NT2/D1 (cell line): ENCODE measurements at regions not wholly inside any gene's neighbourhood (a gene's known extent, or its start where the extent isn't known, plus 50 kb on each side); places are given as distances from the start of the nearest gene placed in this dataset.

Experiments
- DNase-seq: peaks from one replicate; pipeline ENCODE4 v3.0.0-alpha.2; 2011; ENCODE audit warnings: low read depth, low spot score
- H3K27me3 ChIP-seq: 2 replicates; pipeline ENCODE4 v1.6.0; 2011; ENCODE audit warnings: mild to moderate bottlenecking; ENCODE audit not compliant: insufficient read length, insufficient read depth
- H3K36me3 ChIP-seq: 2 replicates; pipeline ENCODE4 v1.6.1; 2011; ENCODE audit warnings: mild to moderate bottlenecking, low read length, mixed read lengths; ENCODE audit not compliant: insufficient read depth, insufficient read length
- H3K4me1 ChIP-seq: 2 replicates; pipeline ENCODE4 v1.5.1; 2011; ENCODE audit not compliant: insufficient read depth, insufficient read length
- H3K4me3 ChIP-seq: 2 replicates; pipeline ENCODE4 v1.5.1; 2011; ENCODE audit warnings: low read depth; ENCODE audit not compliant: insufficient read length
- H3K9ac ChIP-seq: 2 replicates; pipeline ENCODE4 v1.6.0; 2011; ENCODE audit warnings: low read depth; ENCODE audit not compliant: insufficient read length
- H3K9me3 ChIP-seq: 2 replicates; pipeline ENCODE4 v1.5.1; 2011; ENCODE audit warnings: mild to moderate bottlenecking, low read length; ENCODE audit not compliant: insufficient read depth
- SUZ12 ChIP-seq: IDR thresholded peaks from 2 replicates; pipeline ENCODE4 v1.6.1; 2011; ENCODE audit not compliant: insufficient read length, insufficient read depth; ENCODE audit errors: extremely low read depth
- YY1 ChIP-seq: IDR thresholded peaks from 2 replicates; pipeline ENCODE4 v1.6.1; 2011; ENCODE audit not compliant: insufficient read length, insufficient read depth
- ZNF274 ChIP-seq: IDR thresholded peaks from 2 replicates; pipeline ENCODE4 v1.6.1; 2011; ENCODE audit warnings: mild to moderate bottlenecking, low read depth, low read length

- no peak overlapping the region for H3K4me3 ChIP-seq
- H3K36me3 ChIP-seq = no peaks in the 10 kb centered on the region
- no peak overlapping the region for H3K9ac ChIP-seq
- H3K9me3 ChIP-seq = no peaks in the 10 kb centered on the region
- DNase-seq = no peak
- TF ChIP-seq YY1 (no peak), SUZ12 (no peak), ZNF274 (no peak)
- H3K27me3 ChIP-seq = no peaks in the 10 kb centered on the region
- no peaks in the 10 kb centered on the region for H3K4me1 ChIP-seq
Observed at GRCh38 chr17:52297230-52298010, 138.9 kb upstream of the CA10 start.

- Histone ChIP-seq H3K4me3 (no peak overlapping the region), H3K4me1 (no peaks in the 10 kb centered on the region), H3K9me3 (no peaks in the 10 kb centered on the region), H3K9ac (no peak overlapping the region), H3K36me3 (no peaks in the 10 kb centered on the region), H3K27me3 (no peaks in the 10 kb centered on the region)
- TF ChIP-seq SUZ12 = no peak
- no peak for TF ChIP-seq YY1
- TF ChIP-seq ZNF274 = no peak
- DNase-seq = no peak
Observed at GRCh38 chr17:52294301-52294700, 135.8 kb upstream of the CA10 start.

- no peak overlapping the region for H3K9ac ChIP-seq
- H3K9me3 ChIP-seq = no peaks in the 10 kb centered on the region
- H3K36me3 ChIP-seq = no peaks in the 10 kb centered on the region
- H3K27me3 ChIP-seq = no peaks in the 10 kb centered on the region
- TF ChIP-seq ZNF274 (no peak), YY1 (no peak), SUZ12 (no peak)
- no peak for DNase-seq
- no peak overlapping the region for H3K4me3 ChIP-seq
- no peaks in the 10 kb centered on the region for H3K4me1 ChIP-seq
Observed at GRCh38 chr17:52287611-52288010, 129.1 kb upstream of the CA10 start.

GRCh38 chr17:52283872-52284271 lies 125.4 kb upstream of the CA10 start:
- H3K9ac ChIP-seq = no peak overlapping the region
- no peak for TF ChIP-seq ZNF274
- no peak for TF ChIP-seq SUZ12
- no peak for TF ChIP-seq YY1
- H3K4me3 ChIP-seq = no peak overlapping the region
- no peaks in the 10 kb centered on the region for H3K4me1 ChIP-seq
- H3K36me3 ChIP-seq = no peaks in the 10 kb centered on the region
- DNase-seq = no peak
- H3K9me3 ChIP-seq = no peaks in the 10 kb centered on the region
- H3K27me3 ChIP-seq = no peaks in the 10 kb centered on the region

- no peak for DNase-seq
- Histone ChIP-seq H3K4me3 (no peak overlapping the region), H3K36me3 (no peaks in the 10 kb centered on the region), H3K9me3 (no peaks in the 10 kb centered on the region), H3K4me1 (no peaks in the 10 kb centered on the region), H3K27me3 (no peaks in the 10 kb centered on the region), H3K9ac (no peak overlapping the region)
- no peak for TF ChIP-seq SUZ12
- no peak for TF ChIP-seq ZNF274
- TF ChIP-seq YY1 = no peak
Observed at GRCh38 chr17:52276381-52277008, 118.0 kb upstream of the CA10 start.

GRCh38 chr17:52271781-52272180 lies 113.3 kb upstream of the CA10 start:
- DNase-seq = no peak
- Histone ChIP-seq H3K36me3 (no peaks in the 10 kb centered on the region), H3K4me1 (no peaks in the 10 kb centered on the region), H3K9me3 (no peaks in the 10 kb centered on the region), H3K9ac (no peak overlapping the region), H3K4me3 (no peak overlapping the region), H3K27me3 (no peaks in the 10 kb centered on the region)
- TF ChIP-seq ZNF274 = no peak
- TF ChIP-seq YY1 = no peak
- TF ChIP-seq SUZ12 = no peak

GRCh38 chr17:52255347-52255746 lies 96.8 kb upstream of the CA10 start:
- no peak for TF ChIP-seq YY1
- TF ChIP-seq ZNF274 = no peak
- no peak for TF ChIP-seq SUZ12
- H3K9ac ChIP-seq = no peak overlapping the region
- no peaks in the 10 kb centered on the region for H3K27me3 ChIP-seq
- no peaks in the 10 kb centered on the region for H3K4me1 ChIP-seq
- H3K9me3 ChIP-seq = no peaks in the 10 kb centered on the region
- peak; percentile 2 for DNase-seq
- no peak overlapping the region for H3K4me3 ChIP-seq
- no peaks in the 10 kb centered on the region for H3K36me3 ChIP-seq
